H54 (cell line): ENCODE measurements at regions not wholly inside any gene's neighbourhood (a gene's known extent, or its start where the extent isn't known, plus 50 kb on each side); places are given as distances from the start of the nearest gene placed in this dataset.
"Not testable (repeated sequence)": the region's sequence is repeated elsewhere in the genome, so short reads cannot be mapped to it uniquely, and the experiment has no call there.

Experiments used
- DNase-seq: peaks from one replicate; pipeline ENCODE4 v3.0.0; 2011; ENCODE audit warnings: low spot score, mixed read lengths; ENCODE audit not compliant: insufficient read length
- FAIRE-seq: peaks from 3 replicates; lab custom pipeline; 2011; peaks lifted over from hg19 to GRCh38; lab: Jason Lieb, UNC
- POLR2A ChIP-seq: IDR thresholded peaks from 2 replicates; pipeline ENCODE4 v1.6.1; 2011; ENCODE audit warnings: low read depth, mild to moderate bottlenecking, low read length

DNA sequence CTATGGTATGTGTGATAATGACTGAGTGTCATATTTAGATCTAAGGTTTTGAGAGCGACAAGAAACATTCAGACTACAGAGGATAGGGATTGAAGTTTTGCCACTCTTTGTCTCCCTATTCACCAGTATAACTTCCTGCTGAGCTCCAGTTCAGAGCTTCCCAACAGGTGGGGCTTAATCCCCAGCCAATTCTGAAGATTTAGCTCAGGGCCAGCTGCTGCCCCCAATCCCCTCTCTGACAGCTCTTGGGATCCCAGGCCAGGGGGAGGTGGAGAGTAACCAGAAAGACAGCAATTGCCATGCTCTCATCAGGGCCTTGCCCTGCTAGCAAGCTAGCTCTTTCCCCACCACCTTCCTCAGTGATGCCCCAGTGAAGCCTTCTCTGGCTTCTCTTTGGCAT is 57.8 kb downstream of the TRIL start:
- FAIRE-seq (no peak), DNase-seq (no peak)
- no peak for TF ChIP-seq POLR2A

DNA sequence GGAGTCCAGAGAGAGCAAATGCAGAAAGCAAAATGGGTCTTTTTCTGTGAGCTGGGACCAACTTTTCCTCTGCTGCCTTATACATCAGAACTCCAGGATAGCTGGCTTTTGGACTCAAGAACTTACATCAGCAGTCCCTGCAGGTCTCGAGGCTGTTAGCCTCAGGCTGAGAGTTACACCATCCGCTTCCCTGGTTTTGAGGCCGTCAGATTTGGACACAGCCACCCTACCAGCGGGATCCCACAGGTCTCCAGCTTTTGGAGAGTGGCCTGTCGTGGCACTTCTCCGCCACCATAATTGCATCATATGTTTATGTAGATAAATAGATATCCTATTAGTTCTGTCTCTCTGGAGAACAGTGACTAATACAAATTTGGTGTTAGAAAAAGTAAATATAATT is 64.2 kb downstream of the TRIL start:
- no peak for DNase-seq
- no peak for FAIRE-seq

DNA sequence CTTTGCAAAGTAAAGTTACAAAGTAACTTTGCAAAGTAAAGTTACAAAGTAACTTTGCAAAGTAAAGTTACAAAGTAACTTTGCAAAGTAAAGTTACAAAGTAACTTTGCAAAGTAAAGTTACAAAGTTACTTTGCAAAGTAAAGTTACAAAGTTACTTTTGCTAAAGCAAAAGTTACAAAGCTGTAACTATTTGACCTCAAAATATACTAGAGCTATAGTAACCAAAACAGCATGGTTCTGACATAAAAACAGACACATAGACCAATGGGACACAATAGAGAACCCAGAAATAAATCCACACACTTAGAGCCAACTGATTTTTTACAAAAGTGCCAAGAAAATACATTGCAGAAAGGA is 66.3 kb downstream of the TRIL start:
- not testable (repeated sequence) for FAIRE-seq

More for the DNA sequence above, 64.2 kb downstream of the TRIL start:
- no peak for TF ChIP-seq POLR2A

DNA sequence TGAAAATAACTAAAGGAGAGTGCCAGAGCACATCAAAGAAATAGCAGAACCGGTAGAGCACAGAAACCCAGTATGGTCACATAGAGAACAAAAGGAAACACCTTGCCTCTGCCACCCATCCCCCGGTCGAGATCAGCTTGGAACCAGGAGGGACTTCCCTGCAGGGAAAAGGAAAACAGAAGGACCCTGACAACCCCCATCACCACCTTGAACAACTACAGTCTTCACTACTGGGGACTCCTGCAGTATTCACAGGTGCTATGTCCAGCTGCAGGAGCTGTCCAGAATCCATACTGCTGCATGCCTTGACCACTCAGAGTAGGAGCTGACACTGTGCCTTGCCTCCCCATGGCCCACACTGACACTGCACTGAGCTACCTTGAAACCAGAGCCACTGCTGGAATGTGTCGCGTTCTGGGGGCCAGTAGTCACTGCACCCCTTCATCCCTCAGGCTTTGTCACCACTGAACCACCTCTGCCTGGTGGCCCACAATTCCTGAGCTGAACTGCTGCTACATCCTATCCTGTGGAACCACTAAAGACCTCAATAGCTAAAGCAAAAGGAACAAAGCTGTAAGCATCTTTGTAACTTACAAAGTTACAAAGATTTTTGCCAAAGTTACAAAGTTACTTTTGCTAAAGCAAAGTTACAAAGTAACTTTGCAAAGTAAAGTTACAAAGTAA is 66.8 kb downstream of the TRIL start:
- no peak for FAIRE-seq
- DNase-seq = no peak
- no peak for TF ChIP-seq POLR2A

More for the DNA sequence above, 66.3 kb downstream of the TRIL start:
- DNase-seq = not testable (repeated sequence)

DNA sequence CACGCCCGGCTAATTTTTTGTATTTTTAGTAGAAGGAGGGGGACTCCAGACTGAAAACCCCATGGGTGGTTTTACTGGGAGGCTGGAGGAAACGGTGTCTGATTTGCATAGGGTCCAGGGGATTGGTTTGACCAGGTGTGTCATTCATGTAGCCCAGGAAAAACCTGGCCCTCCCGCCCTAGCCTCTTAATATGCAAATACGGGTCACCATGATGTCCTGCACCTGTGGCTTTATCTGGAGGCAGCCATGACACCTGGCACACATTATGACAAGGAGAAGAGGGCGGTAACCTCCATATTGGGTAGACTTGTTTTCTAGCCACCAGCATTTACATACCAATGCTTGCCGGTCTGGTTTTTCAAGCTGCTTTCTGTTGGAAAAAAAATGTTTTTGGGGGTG is 68.0 kb downstream of the TRIL start:
- no peak for TF ChIP-seq POLR2A
- DNase-seq (no peak), FAIRE-seq (no peak)

DNA sequence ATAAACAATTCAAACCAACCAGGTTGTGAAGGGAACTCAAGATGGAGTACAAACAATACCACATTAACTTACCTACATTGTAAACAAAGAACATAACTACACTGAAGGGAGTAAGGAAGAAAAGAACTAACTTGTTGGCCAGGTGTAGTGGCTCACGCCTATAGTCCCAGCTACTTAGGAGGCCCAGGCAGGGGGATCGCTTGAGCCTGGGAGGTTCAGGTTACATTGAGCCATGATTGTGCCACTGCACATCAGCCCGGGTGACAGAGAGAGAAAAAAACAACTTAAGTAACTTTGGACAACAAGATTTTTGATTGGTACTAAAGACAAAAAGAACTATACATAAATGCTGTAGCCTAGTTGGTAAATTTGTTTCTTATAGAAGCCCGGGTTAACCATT is 68.8 kb downstream of the TRIL start:
- DNase-seq (no peak), FAIRE-seq (no peak)
- TF ChIP-seq POLR2A = no peak

DNA sequence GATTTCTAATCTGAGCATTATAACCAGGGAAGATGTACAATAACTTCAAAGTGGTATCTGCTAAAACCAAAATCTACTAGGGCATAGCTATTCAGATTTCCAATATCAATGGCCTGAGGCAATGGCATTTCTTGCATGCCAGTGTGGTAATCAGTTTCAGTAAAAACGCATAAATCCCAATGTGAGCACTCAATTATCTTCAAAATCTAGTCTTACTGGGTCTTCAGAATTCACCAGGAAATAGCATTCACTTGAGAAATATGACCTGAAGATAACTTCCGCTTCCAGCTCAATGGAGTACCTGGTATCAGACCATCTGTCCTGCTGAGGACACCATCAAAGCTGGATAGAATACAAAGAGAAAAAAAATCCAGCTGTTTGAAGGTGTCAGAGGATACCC is 72.4 kb downstream of the TRIL start:
- DNase-seq (no peak), FAIRE-seq (no peak)
- no peak for TF ChIP-seq POLR2A

DNA sequence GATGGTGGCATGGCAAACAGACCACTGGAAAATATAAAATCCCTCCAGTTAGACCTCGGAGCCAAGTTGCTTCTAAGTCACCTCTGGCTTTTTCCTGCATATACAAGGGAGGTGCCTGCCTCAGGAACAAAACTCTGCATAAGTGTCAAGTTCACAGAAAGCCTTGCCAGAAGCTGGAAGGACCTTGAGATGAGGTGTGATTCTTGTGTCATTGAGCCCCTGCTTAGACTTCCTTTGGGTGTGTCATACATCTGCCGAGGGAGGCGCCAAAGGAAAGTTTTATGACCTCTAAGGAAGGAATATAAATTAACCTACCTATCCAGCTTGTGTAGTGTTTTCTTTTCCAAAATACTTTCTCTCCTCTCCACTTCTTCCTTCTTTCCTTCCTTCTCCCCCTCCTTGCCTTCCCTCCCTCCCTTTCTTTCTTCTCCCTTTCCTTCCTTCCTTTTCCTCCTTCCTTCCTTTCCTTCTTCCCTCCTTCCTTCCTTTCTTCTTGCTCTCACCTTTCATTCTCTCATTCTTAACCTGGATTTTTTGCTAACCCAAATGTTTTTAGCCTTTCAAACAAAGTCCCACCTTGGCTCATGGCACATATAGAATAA is 75.2 kb downstream of the TRIL start:
- FAIRE-seq = peak; percentile 57
- no peak for DNase-seq
- no peak for TF ChIP-seq POLR2A

DNA sequence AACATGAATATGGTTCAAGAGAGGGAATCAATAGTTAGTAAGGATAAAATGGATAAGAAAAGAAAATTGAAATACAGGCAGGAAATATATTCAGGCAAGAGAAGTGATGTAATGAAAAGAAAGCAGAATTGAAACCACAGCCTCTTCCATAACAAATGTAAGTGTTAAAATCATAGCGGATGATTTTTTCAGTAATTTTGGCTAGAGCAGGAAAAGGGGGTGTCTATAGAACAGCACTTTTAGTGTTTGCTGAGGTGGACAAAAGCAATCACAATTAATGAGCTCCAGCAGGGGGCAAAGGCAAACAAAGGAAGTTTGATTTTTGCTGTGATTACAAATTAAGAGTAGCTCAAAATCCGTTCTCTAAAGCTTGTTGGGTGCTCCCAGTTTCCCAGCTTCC is 79.0 kb downstream of the TRIL start:
- TF ChIP-seq POLR2A = no peak
- FAIRE-seq (no peak), DNase-seq (no peak)

DNA sequence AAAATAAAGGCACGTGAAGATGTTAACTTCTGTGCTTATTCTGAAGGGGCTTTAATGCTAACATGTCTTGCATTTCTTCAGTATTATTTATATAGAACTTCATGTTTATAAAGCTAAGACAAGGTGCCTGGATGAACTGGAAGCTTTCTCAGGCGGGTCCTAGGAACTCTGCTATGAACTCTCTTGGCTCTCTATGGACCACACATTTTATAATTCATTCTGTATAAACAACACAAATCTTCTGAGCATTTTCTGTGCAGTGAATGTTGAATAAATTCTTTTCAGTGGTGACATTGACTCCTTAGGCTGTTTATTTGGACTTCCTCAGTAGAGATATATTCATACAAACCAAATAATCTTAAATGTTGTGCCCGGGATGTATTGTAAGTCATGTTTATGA is 79.6 kb downstream of the TRIL start:
- TF ChIP-seq POLR2A = no peak
- DNase-seq = no peak
- FAIRE-seq = no peak
